ENCODE measurements at regions not wholly inside any gene's neighbourhood (a gene's known extent, or its start where the extent isn't known, plus 50 kb on each side); places are given as distances from the start of the nearest gene placed in this dataset.
"Not testable (repeated sequence)": the region's sequence is repeated elsewhere in the genome, so short reads cannot be mapped to it uniquely, and the experiment has no call there.

GRCh38 chr10:62934258-62934657 lies 118.1 kb upstream of the EGR2 start:
- TF ChIP-seq CTCF (IDR thresholded peaks at IDR 0.05; ENCODE audit: unreplicated experiment), result no peak
- no peak for DNase-seq (ENCODE audit: low spot score)
- no peaks in the 10 kb centered on the region for H3K36me3 Mint-ChIP-seq (ENCODE audit: low read depth, unreplicated experiment)

GRCh38 chr10:62928763-62929162 lies 112.6 kb upstream of the EGR2 start:
- not testable (repeated sequence) for H3K9me3 Mint-ChIP-seq (ENCODE audit: unreplicated experiment); H3K4me1 Mint-ChIP-seq (ENCODE audit: unreplicated experiment); DNase-seq (ENCODE audit: low spot score); H3K27ac Mint-ChIP-seq (ENCODE audit: unreplicated experiment); H3K36me3 Mint-ChIP-seq (ENCODE audit: low read depth, unreplicated experiment); H3K27me3 Mint-ChIP-seq (ENCODE audit: unreplicated experiment); H3K4me3 Mint-ChIP-seq (ENCODE audit: unreplicated experiment)

More at GRCh38 chr10:62934258-62934657, 118.1 kb upstream of the EGR2 start:
- no peak overlapping the region for H3K4me3 Mint-ChIP-seq (ENCODE audit: unreplicated experiment)
- H3K4me1 Mint-ChIP-seq (ENCODE audit: unreplicated experiment), result no peaks in the 10 kb centered on the region
- peaks cover 3% of the 10 kb centered on the region for H3K27me3 Mint-ChIP-seq (ENCODE audit: unreplicated experiment)
- H3K27ac Mint-ChIP-seq (ENCODE audit: unreplicated experiment), result no peak overlapping the region
- H3K9me3 Mint-ChIP-seq (ENCODE audit: unreplicated experiment), result no peaks in the 10 kb centered on the region

- Mint-ChIP-seq H3K27me3 (ENCODE audit: unreplicated experiment) (peaks cover 4% of the 10 kb centered on the region), H3K9me3 (ENCODE audit: unreplicated experiment) (no peaks in the 10 kb centered on the region), H3K4me1 (ENCODE audit: unreplicated experiment) (no peaks in the 10 kb centered on the region), H3K27ac (ENCODE audit: unreplicated experiment) (no peak overlapping the region), H3K4me3 (ENCODE audit: unreplicated experiment) (no peak overlapping the region), H3K36me3 (ENCODE audit: low read depth, unreplicated experiment) (no peaks in the 10 kb centered on the region)
- no peak for DNase-seq (ENCODE audit: low spot score)
- TF ChIP-seq CTCF (IDR thresholded peaks at IDR 0.05; ENCODE audit: unreplicated experiment), result no peak
Observed at GRCh38 chr10:62926407-62926806, 110.2 kb upstream of the EGR2 start.

GRCh38 chr10:62924344-62924748 lies 108.2 kb upstream of the EGR2 start:
- no peak for DNase-seq (ENCODE audit: low spot score)
- Mint-ChIP-seq H3K27ac (ENCODE audit: unreplicated experiment) (no peak overlapping the region), H3K27me3 (ENCODE audit: unreplicated experiment) (peaks cover 1% of the 10 kb centered on the region), H3K9me3 (ENCODE audit: unreplicated experiment) (no peaks in the 10 kb centered on the region), H3K4me3 (ENCODE audit: unreplicated experiment) (no peak overlapping the region), H3K36me3 (ENCODE audit: low read depth, unreplicated experiment) (no peaks in the 10 kb centered on the region), H3K4me1 (ENCODE audit: unreplicated experiment) (no peaks in the 10 kb centered on the region)
- no peak for TF ChIP-seq CTCF (IDR thresholded peaks at IDR 0.05; ENCODE audit: unreplicated experiment)

- no peak for TF ChIP-seq CTCF (IDR thresholded peaks at IDR 0.05; ENCODE audit: unreplicated experiment)
- no peak overlapping the region for H3K27ac Mint-ChIP-seq (ENCODE audit: unreplicated experiment)
- H3K9me3 Mint-ChIP-seq (ENCODE audit: unreplicated experiment), result no peaks in the 10 kb centered on the region
- no peak for DNase-seq (ENCODE audit: low spot score)
- H3K36me3 Mint-ChIP-seq (ENCODE audit: low read depth, unreplicated experiment), result no peaks in the 10 kb centered on the region
- no peaks in the 10 kb centered on the region for H3K27me3 Mint-ChIP-seq (ENCODE audit: unreplicated experiment)
- no peak overlapping the region for H3K4me3 Mint-ChIP-seq (ENCODE audit: unreplicated experiment)
- no peaks in the 10 kb centered on the region for H3K4me1 Mint-ChIP-seq (ENCODE audit: unreplicated experiment)
Observed at GRCh38 chr10:62919776-62920175, 103.6 kb upstream of the EGR2 start.

All from endothelial cell (in vitro differentiated cells).